ENCODE measurements at regions not wholly inside any gene's neighbourhood (a gene's known extent, or its start where the extent isn't known, plus 50 kb on each side); places are given as distances from the start of the nearest gene placed in this dataset.

- DNase-seq: no peak
- H3K4me1 ChIP-seq (ENCODE audit: insufficient read depth): no peaks in the 10 kb centered on the region
- no peak overlapping the region for H3K4me3 ChIP-seq
- H3K27me3 ChIP-seq: no peaks in the 10 kb centered on the region
- no peaks in the 10 kb centered on the region for H3K36me3 ChIP-seq
- 68 to 87% (median 85%) methylated on average over 1 of the region's 1 CpG for WGBS, 3 donors
- intact Hi-C loops (cut with DNase I): no loop called here
- TF ChIP-seq POLR2A (IDR thresholded peaks at IDR 0.05) (no peak), EP300 (IDR thresholded peaks at IDR 0.05) (no peak), CTCF (IDR thresholded peaks at IDR 0.05) (no peak)
- H3K27ac ChIP-seq: no peak overlapping the region
- no peaks in the 10 kb centered on the region for H3K9me3 ChIP-seq
These were observed 318.8 kb downstream of the DNAH5 start for GRCh38 chr5:13625616-13626198.

- intact Hi-C loops (cut with DNase I): no loop called here
- DNase-seq: no peak
- WGBS, 3 donors: 55 to 73% (median 58%) methylated on average over 6 of the region's 6 CpGs
- no peaks in the 10 kb centered on the region for H3K36me3 ChIP-seq
- no peak overlapping the region for H3K4me3 ChIP-seq
- no peaks in the 10 kb centered on the region for H3K4me1 ChIP-seq (ENCODE audit: insufficient read depth)
- H3K9me3 ChIP-seq: no peaks in the 10 kb centered on the region
- TF ChIP-seq POLR2A (IDR thresholded peaks at IDR 0.05): no peak
- TF ChIP-seq CTCF (IDR thresholded peaks at IDR 0.05): no peak
- no peak for TF ChIP-seq EP300 (IDR thresholded peaks at IDR 0.05)
- H3K27me3 ChIP-seq: no peaks in the 10 kb centered on the region
- H3K27ac ChIP-seq: no peak overlapping the region
These were observed 320.0 kb downstream of the DNAH5 start for GRCh38 chr5:13624283-13625074.

GRCh38 chr5:13613621-13614020 is 330.9 kb downstream of the DNAH5 start:
- Histone ChIP-seq H3K27ac (no peak overlapping the region), H3K9me3 (no peaks in the 10 kb centered on the region), H3K4me3 (no peak overlapping the region), H3K4me1 (ENCODE audit: insufficient read depth) (no peaks in the 10 kb centered on the region), H3K36me3 (no peaks in the 10 kb centered on the region), H3K27me3 (no peaks in the 10 kb centered on the region)
- TF ChIP-seq CTCF (IDR thresholded peaks at IDR 0.05): no peak
- TF ChIP-seq EP300 (IDR thresholded peaks at IDR 0.05): no peak
- no peak for TF ChIP-seq POLR2A (IDR thresholded peaks at IDR 0.05)
- intact Hi-C loops (cut with DNase I): no loop called here
- DNase-seq: no peak
- WGBS, 3 donors: 81 to 87% (median 81%) methylated on average over 8 of the region's 8 CpGs

- intact Hi-C loops (cut with DNase I): no loop called here
- Histone ChIP-seq H3K27me3 (no peaks in the 10 kb centered on the region), H3K4me3 (no peak overlapping the region), H3K4me1 (ENCODE audit: insufficient read depth) (no peaks in the 10 kb centered on the region), H3K27ac (no peak overlapping the region), H3K9me3 (no peaks in the 10 kb centered on the region), H3K36me3 (no peaks in the 10 kb centered on the region)
- 76 to 84% (median 78%) methylated on average over 3 of the region's 3 CpGs for WGBS, 3 donors
- no peak for TF ChIP-seq CTCF (IDR thresholded peaks at IDR 0.05)
- TF ChIP-seq POLR2A (IDR thresholded peaks at IDR 0.05): no peak
- TF ChIP-seq EP300 (IDR thresholded peaks at IDR 0.05): no peak
- DNase-seq: no peak
These were observed 332.9 kb downstream of the DNAH5 start for GRCh38 chr5:13611604-13612003.
